IgD-negative memory B cell (primary cell): ENCODE measurements at regions not wholly inside any gene's neighbourhood (a gene's known extent, or its start where the extent isn't known, plus 50 kb on each side); places are given as distances from the start of the nearest gene placed in this dataset.
A peak's percentile ranks its signal among the peaks of the same experiment; 100 is the strongest.

Experiments
- H3K27ac Mint-ChIP-seq, 3 donors: one replicate each; pipeline ENCODE4 v1.8.0; 2020 to 2022; ENCODE audit warnings: mild to moderate bottlenecking in 3 of 3, mixed read lengths in 3 of 3, moderate library complexity in 1 of 3
- H3K27me3 Mint-ChIP-seq: one replicate; pipeline ENCODE4 v1.8.0; 2021; ENCODE audit warnings: mixed read lengths
- H3K36me3 Mint-ChIP-seq: one replicate; pipeline ENCODE4 v1.8.0; 2020; ENCODE audit warnings: mild to moderate bottlenecking, mixed read lengths
- H3K4me1 Mint-ChIP-seq, 3 donors: one replicate each; pipeline ENCODE4 v1.8.0; 2020 to 2022; ENCODE audit warnings: mixed read lengths in 3 of 3, mild to moderate bottlenecking in 1 of 3
- H3K4me3 Mint-ChIP-seq, 4 donors: one replicate each; pipeline ENCODE4 v1.8.0; 2020 to 2022; ENCODE audit warnings: mild to moderate bottlenecking in 4 of 4, mixed read lengths in 4 of 4, moderate library complexity in 3 of 4
- H3K9me3 Mint-ChIP-seq, 3 donors: one replicate each; pipeline ENCODE4 v1.8.0; 2020 to 2021; ENCODE audit warnings: mixed read lengths in 3 of 3, mild to moderate bottlenecking in 1 of 3

GRCh38 chr10:26911811-26912461, 51.2 kb upstream of the ABI1 start:
- Mint-ChIP-seq H3K4me1 (peaks cover 6 to 12% (median 6%) of the 10 kb centered on the region in 3 donors), H3K27ac (no peak overlapping the region), H3K36me3 (no peaks in the 10 kb centered on the region), H3K4me3 (peak overlapping the region in 1 of 4 donors; percentile 71), H3K27me3 (no peaks in the 10 kb centered on the region), H3K9me3 (no peaks in the 10 kb centered on the region)
